ENCODE measurements at regions not wholly inside any gene's neighbourhood (a gene's known extent, or its start where the extent isn't known, plus 50 kb on each side); places are given as distances from the start of the nearest gene placed in this dataset.

GRCh38 chr12:123065676-123066383 is 85.1 kb downstream of the PITPNM2 start:
- no peaks in the 10 kb centered on the region for H3K9me2 ChIP-seq (replicated peaks; ENCODE audit: insufficient read depth, low read length)
- H3K4me3 ChIP-seq (ENCODE audit: insufficient read depth, low read length, poor library complexity, severe bottlenecking): no peak overlapping the region
- H3K36me3 ChIP-seq (ENCODE audit: low read length): no peaks in the 10 kb centered on the region
- no peaks in the 10 kb centered on the region for H3F3A ChIP-seq (ENCODE audit: insufficient read depth)
- no peaks in the 10 kb centered on the region for H4K20me1 ChIP-seq (ENCODE audit: low read depth, low read length)
- H3K4me2 ChIP-seq (ENCODE audit: low read depth, low read length, poor library complexity, severe bottlenecking): no peak overlapping the region
- H3K9ac ChIP-seq (ENCODE audit: low read length): no peak overlapping the region
- no peak overlapping the region for H3K27ac ChIP-seq (ENCODE audit: low read depth, low read length)
- H3K9me3 ChIP-seq (ENCODE audit: insufficient read depth, low read length): no peaks in the 10 kb centered on the region
- no peak for TF ChIP-seq CTCF (IDR thresholded peaks at IDR 0.05; ENCODE audit: insufficient read depth, low read length, poor library complexity, severe bottlenecking)
- TF ChIP-seq EZH2phosphoT487 (conservative IDR thresholded peaks at IDR 0.05; ENCODE audit: low read length): no peak
- H3K27me3 ChIP-seq (ENCODE audit: low read length): no peaks in the 10 kb centered on the region
- H3K79me2 ChIP-seq (ENCODE audit: insufficient read depth, low read length): no peaks in the 10 kb centered on the region
- H2AFZ ChIP-seq (ENCODE audit: low read depth, low read length, severe bottlenecking): no peak overlapping the region

GRCh38 chr12:123064885-123065619 is 84.6 kb downstream of the ARL6IP4 start:
- Histone ChIP-seq H3K27me3 (ENCODE audit: low read length) (no peaks in the 10 kb centered on the region), H3K4me2 (ENCODE audit: low read depth, low read length, poor library complexity, severe bottlenecking) (no peak overlapping the region), H3K9me3 (ENCODE audit: insufficient read depth, low read length) (no peaks in the 10 kb centered on the region), H3K4me3 (ENCODE audit: insufficient read depth, low read length, poor library complexity, severe bottlenecking) (no peak overlapping the region), H3K27ac (ENCODE audit: low read depth, low read length) (no peak overlapping the region), H3K79me2 (ENCODE audit: insufficient read depth, low read length) (no peaks in the 10 kb centered on the region), H3K9ac (ENCODE audit: low read length) (no peak overlapping the region), H3F3A (ENCODE audit: insufficient read depth) (no peaks in the 10 kb centered on the region), H4K20me1 (ENCODE audit: low read depth, low read length) (no peaks in the 10 kb centered on the region), H3K36me3 (ENCODE audit: low read length) (no peaks in the 10 kb centered on the region), H2AFZ (ENCODE audit: low read depth, low read length, severe bottlenecking) (no peak overlapping the region), H3K9me2 (replicated peaks; ENCODE audit: insufficient read depth, low read length) (no peaks in the 10 kb centered on the region)
- TF ChIP-seq EZH2phosphoT487 (conservative IDR thresholded peaks at IDR 0.05; ENCODE audit: low read length): no peak
- no peak for TF ChIP-seq CTCF (IDR thresholded peaks at IDR 0.05; ENCODE audit: insufficient read depth, low read length, poor library complexity, severe bottlenecking)

DNA sequence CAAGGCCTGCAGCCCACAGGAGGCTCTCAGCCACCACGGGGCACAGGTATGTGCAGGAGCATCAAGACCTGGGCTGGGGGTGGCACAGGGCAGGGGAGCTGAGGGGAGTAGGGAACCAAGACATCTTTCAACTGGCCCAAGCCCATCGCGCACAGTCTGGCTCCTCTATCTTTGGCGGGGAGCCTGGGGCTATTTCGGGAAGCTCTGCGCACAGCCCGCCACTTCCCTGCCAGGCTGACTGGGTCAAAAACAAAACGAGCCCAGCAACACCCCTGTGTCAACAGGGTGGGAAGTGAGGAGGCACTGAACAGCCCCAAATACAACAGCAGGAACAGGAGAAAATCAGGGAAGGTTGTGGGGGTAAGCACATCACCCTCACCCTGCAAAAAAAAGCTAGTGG is 83.9 kb downstream of the ARL6IP4 start:
- no peak overlapping the region for H3K4me3 ChIP-seq (ENCODE audit: insufficient read depth, low read length, poor library complexity, severe bottlenecking)
- no peak for TF ChIP-seq EZH2phosphoT487 (conservative IDR thresholded peaks at IDR 0.05; ENCODE audit: low read length)
- TF ChIP-seq CTCF (IDR thresholded peaks at IDR 0.05; ENCODE audit: insufficient read depth, low read length, poor library complexity, severe bottlenecking): no peak
- no peak overlapping the region for H2AFZ ChIP-seq (ENCODE audit: low read depth, low read length, severe bottlenecking)
- H3K9me2 ChIP-seq (replicated peaks; ENCODE audit: insufficient read depth, low read length): no peaks in the 10 kb centered on the region
- H3K9me3 ChIP-seq (ENCODE audit: insufficient read depth, low read length): no peaks in the 10 kb centered on the region
- H3K36me3 ChIP-seq (ENCODE audit: low read length): no peaks in the 10 kb centered on the region
- H4K20me1 ChIP-seq (ENCODE audit: low read depth, low read length): no peaks in the 10 kb centered on the region
- H3K79me2 ChIP-seq (ENCODE audit: insufficient read depth, low read length): no peaks in the 10 kb centered on the region
- H3K9ac ChIP-seq (ENCODE audit: low read length): no peak overlapping the region
- no peak overlapping the region for H3K27ac ChIP-seq (ENCODE audit: low read depth, low read length)
- H3F3A ChIP-seq (ENCODE audit: insufficient read depth): no peaks in the 10 kb centered on the region
- no peak overlapping the region for H3K4me2 ChIP-seq (ENCODE audit: low read depth, low read length, poor library complexity, severe bottlenecking)
- no peaks in the 10 kb centered on the region for H3K27me3 ChIP-seq (ENCODE audit: low read length)

Data from SU-DHL-6 (cell line).